GM20431 (cell line): ENCODE measurements at regions not wholly inside any gene's neighbourhood (a gene's known extent, or its start where the extent isn't known, plus 50 kb on each side); places are given as distances from the start of the nearest gene placed in this dataset.

Experiments
- in situ Hi-C: fragments of 300-500 bp; cut with MseI, MboI; formaldehyde crosslinking; loops from one replicate; pipeline ENCODE4 v1.15.0; 2020; ENCODE audit warnings: low sequenced_read_pairs; ENCODE audit not compliant: unreplicated experiment

- in situ Hi-C loops = no loop called here
Observed at GRCh38 chr3:103089758-103090157, 654.9 kb downstream of the ZPLD1 start.

- in situ Hi-C loops = no loop called here
Observed at GRCh38 chr3:103105206-103105605, 670.4 kb downstream of the ZPLD1 start.

GRCh38 chr3:103112273-103112672 is 677.5 kb downstream of the ZPLD1 start:
- in situ Hi-C loops = no loop called here

- in situ Hi-C loops = no loop called here
Observed at GRCh38 chr3:103126115-103126514, 691.3 kb downstream of the ZPLD1 start.

- in situ Hi-C loops = no loop called here
Observed at GRCh38 chr3:103127098-103127630, 692.3 kb downstream of the ZPLD1 start.

- in situ Hi-C loops = no loop called here
Observed at GRCh38 chr3:103127737-103128136, 692.9 kb downstream of the ZPLD1 start.

GRCh38 chr3:103134023-103134724 is 699.4 kb downstream of the ZPLD1 start:
- in situ Hi-C loops = no loop called here

GRCh38 chr3:103136621-103137020 is 701.8 kb downstream of the ZPLD1 start:
- in situ Hi-C loops = no loop called here

GRCh38 chr3:103137830-103138229 is 703.0 kb downstream of the ZPLD1 start:
- in situ Hi-C loops = no loop called here

- in situ Hi-C loops = no loop called here
Observed at GRCh38 chr3:103158183-103158582, 723.4 kb downstream of the ZPLD1 start.

- in situ Hi-C loops = no loop called here
Observed at GRCh38 chr3:103166890-103167289, 732.1 kb downstream of the ZPLD1 start.

- in situ Hi-C loops = no loop called here
Observed at GRCh38 chr3:103167850-103168249, 733.0 kb downstream of the ZPLD1 start.

- in situ Hi-C loops = no loop called here
Observed at GRCh38 chr3:103169289-103169688, 734.5 kb downstream of the ZPLD1 start.

- in situ Hi-C loops = no loop called here
Observed at GRCh38 chr3:103170651-103171050, 735.8 kb downstream of the ZPLD1 start.

GRCh38 chr3:103173940-103174339 is 739.1 kb downstream of the ZPLD1 start:
- in situ Hi-C loops = no loop called here

GRCh38 chr3:103181160-103181559 is 746.3 kb downstream of the ZPLD1 start:
- in situ Hi-C loops = no loop called here

GRCh38 chr3:103184772-103185171 is 750.0 kb downstream of the ZPLD1 start:
- in situ Hi-C loops = no loop called here

- in situ Hi-C loops = no loop called here
Observed at GRCh38 chr3:103189941-103190340, 755.1 kb downstream of the ZPLD1 start.

- in situ Hi-C loops = no loop called here
Observed at GRCh38 chr3:103195216-103195615, 760.4 kb downstream of the ZPLD1 start.

- in situ Hi-C loops = no loop called here
Observed at GRCh38 chr3:103203441-103203840, 768.6 kb downstream of the ZPLD1 start.

- in situ Hi-C loops = no loop called here
Observed at GRCh38 chr3:103210583-103210982, 775.8 kb downstream of the ZPLD1 start.

GRCh38 chr3:103218146-103218545 is 783.3 kb downstream of the ZPLD1 start:
- in situ Hi-C loops = no loop called here
